HepG2 (cell line): ENCODE measurements at regions not wholly inside any gene's neighbourhood (a gene's known extent, or its start where the extent isn't known, plus 50 kb on each side); places are given as distances from the start of the nearest gene placed in this dataset.

Source experiments
- ATAC-seq: fragments of 200-7000 bp; cut with Tn5 transposase; 3 replicates; pipeline ENCODE4 v1.9.1; 2020; ENCODE audit warnings: mild to moderate bottlenecking, moderate library complexity
- BruUV-seq: library from RNA; stranded (reverse); fragments of 400-500 nt; replicated peaks from 2 replicates; lab custom pipeline; 2021; lab: Mats Ljungman, UMichigan
- CTCF ChIA-PET: fragments of 300-600 bp; formaldehyde crosslinking; extraction: SDS; loops from one replicate; lab custom pipeline; 2021; ENCODE audit warnings: low total read pairs, inconsistent platforms, low intra/inter-chr PET ratio; lab: Yijun Ruan, JAX
- POLR2A ChIA-PET: fragments of 350-600 bp; sonication (Branson Sonifier 250); formaldehyde crosslinking; loops from one replicate; lab custom pipeline; 2020; ENCODE audit warnings: antibody characterized with exemption, inconsistent platforms; lab: Yijun Ruan, JAX
- DNase-seq: peaks from one replicate; pipeline ENCODE4 v3.0.0-alpha.2; 2015; ENCODE audit warnings: low spot score
- FAIRE-seq: peaks from 3 replicates; lab custom pipeline; 2011; peaks lifted over from hg19 to GRCh38; lab: Jason Lieb, UNC
- H2AFZ ChIP-seq: one replicate; pipeline ENCODE4 v1.6.1; 2011; ENCODE audit warnings: low read length, inconsistent platforms
- H3K27ac ChIP-seq: fragments of 300-600 bp; 3 replicates; pipeline ENCODE4 v1.8.0; 2011; ENCODE audit warnings: mixed run types, mild to moderate bottlenecking, mixed read lengths, low read length, inconsistent platforms; ENCODE audit not compliant: insufficient read depth; ENCODE audit errors: extremely low read length
- H3K27me3 ChIP-seq, 2 experiments: fragments of 200-600 bp in 1 of 2; 2 replicates in 1 of 2; 3 replicates in 1 of 2; pipeline versions ENCODE4 v1.6.0 to v1.8.0; 2011; ENCODE audit warnings: low read length in 2 of 2, mild to moderate bottlenecking in 2 of 2, moderate library complexity in 2 of 2, inconsistent platforms in 1 of 2; ENCODE audit not compliant: insufficient read depth in 2 of 2, control insufficient read depth in 1 of 2
- H3K36me3 ChIP-seq, 2 experiments: fragments of 200-600 bp in 1 of 2; replicated peaks in 1 of 2; 2 replicates in 1 of 2; 3 replicates in 1 of 2; pipeline versions ENCODE4 v1.5.1 to v1.8.0; 2011; ENCODE audit warnings: low read length in 2 of 2, inconsistent platforms in 1 of 2; ENCODE audit not compliant: insufficient read depth in 2 of 2, control insufficient read depth in 1 of 2
- H3K4me1 ChIP-seq: 2 replicates; pipeline ENCODE4 v1.5.1; 2012; ENCODE audit warnings: low read length, inconsistent platforms; ENCODE audit not compliant: insufficient read depth
- H3K4me2 ChIP-seq: 2 replicates; pipeline ENCODE4 v1.6.0; 2011; ENCODE audit warnings: low read depth, low read length, inconsistent platforms
- H3K4me3 ChIP-seq, 3 experiments: fragments of 200-600 bp in 1 of 3; sonication (generic), shearing (Covaris generic) in 1 of 3; replicated peaks in 1 of 3; 2 replicates each; pipeline ENCODE4 v1.5.1; 2011 to 2016; ENCODE audit warnings: low read length in 3 of 3, inconsistent platforms in 2 of 3, low read depth in 2 of 3, mild to moderate bottlenecking in 2 of 3, control low read depth in 1 of 3, mixed read lengths in 1 of 3; ENCODE audit not compliant: insufficient read depth in 1 of 3
- H3K79me2 ChIP-seq: one replicate; pipeline ENCODE4 v1.6.1; 2011; ENCODE audit warnings: low read length, inconsistent platforms; ENCODE audit not compliant: insufficient read depth
- H3K9ac ChIP-seq: 2 replicates; pipeline ENCODE4 v1.6.0; 2011; ENCODE audit warnings: mild to moderate bottlenecking, low read depth, low read length, inconsistent platforms; ENCODE audit not compliant: insufficient read depth
- H3K9me3 ChIP-seq: 2 replicates; pipeline ENCODE4 v1.5.1; 2012; ENCODE audit warnings: mild to moderate bottlenecking, low read length
- H4K20me1 ChIP-seq: 2 replicates; pipeline ENCODE4 v1.6.0; 2011; ENCODE audit warnings: inconsistent platforms, mild to moderate bottlenecking, low read length, moderate library complexity; ENCODE audit not compliant: insufficient read depth
- HMGA1 ChIP-seq: sonication (generic); formaldehyde crosslinking; conservative IDR thresholded peaks from 2 replicates; pipeline ENCODE4 v1.4.0; 2020; ENCODE audit warnings: missing genetic modification reagents
- MIER3 ChIP-seq: IDR thresholded peaks from 2 replicates; pipeline ENCODE4 v1.6.1; 2016; ENCODE audit warnings: missing compliant biosample characterization, borderline replicate concordance
- MTF2 ChIP-seq: sonication (generic); formaldehyde crosslinking; IDR thresholded peaks from 2 replicates; pipeline ENCODE4 v1.5.0; 2020; ENCODE audit warnings: missing genetic modification reagents, borderline replicate concordance
- RNF2 ChIP-seq: fragments of 450-650 bp; conservative IDR thresholded peaks from 2 replicates; pipeline ENCODE4 v1.6.1; 2016; ENCODE audit warnings: low read depth
- ZNF253 ChIP-seq: sonication (generic); formaldehyde crosslinking; IDR thresholded peaks from 2 replicates; pipeline ENCODE4 v1.8.0; 2022; ENCODE audit warnings: mild to moderate bottlenecking, missing genetic modification reagents, borderline replicate concordance
- ZNF264 ChIP-seq: sonication (generic); formaldehyde crosslinking; IDR thresholded peaks from 2 replicates; pipeline ENCODE4 v1.4.0; 2020; ENCODE audit warnings: missing genetic modification reagents
- ZNF709 ChIP-seq: sonication (generic); formaldehyde crosslinking; IDR thresholded peaks from 2 replicates; pipeline ENCODE4 v1.5.0; 2020; ENCODE audit warnings: mild to moderate bottlenecking, missing genetic modification reagents
- ZSCAN20 ChIP-seq: sonication (generic); formaldehyde crosslinking; IDR thresholded peaks from 2 replicates; pipeline ENCODE4 v1.4.0; 2020; ENCODE audit warnings: missing genetic modification reagents, mild to moderate bottlenecking, borderline replicate concordance
- in situ Hi-C: cut with HindIII; loops from 2 replicates; pipeline ENCODE4 v1.10.0; 2017; ENCODE audit warnings: low pct_unique_long_range_greater_than_20kb; ENCODE audit not compliant: extremely low pct_ligation_motif_present
- intact Hi-C: fragments of 100-400 bp; cut with micrococcal nuclease; formaldehyde crosslinking; loops from one replicate; pipeline ENCODE4 v1.10.0; 2022; ENCODE audit not compliant: unreplicated experiment
- TF ChIP-seq, protein P1 (sequence below): sonication (generic); formaldehyde crosslinking; IDR thresholded peaks from 2 replicates; pipeline ENCODE4 v1.8.1; 2023; ENCODE audit warnings: mild to moderate bottlenecking, inconsistent platforms, moderate library complexity, missing genetic modification reagents, borderline replicate concordance
- TF ChIP-seq, protein P2 (sequence below): sonication (generic); formaldehyde crosslinking; IDR thresholded peaks from 2 replicates; pipeline ENCODE4 v1.5.0; 2020; ENCODE audit warnings: mild to moderate bottlenecking, missing genetic modification reagents, borderline replicate concordance

DNA sequence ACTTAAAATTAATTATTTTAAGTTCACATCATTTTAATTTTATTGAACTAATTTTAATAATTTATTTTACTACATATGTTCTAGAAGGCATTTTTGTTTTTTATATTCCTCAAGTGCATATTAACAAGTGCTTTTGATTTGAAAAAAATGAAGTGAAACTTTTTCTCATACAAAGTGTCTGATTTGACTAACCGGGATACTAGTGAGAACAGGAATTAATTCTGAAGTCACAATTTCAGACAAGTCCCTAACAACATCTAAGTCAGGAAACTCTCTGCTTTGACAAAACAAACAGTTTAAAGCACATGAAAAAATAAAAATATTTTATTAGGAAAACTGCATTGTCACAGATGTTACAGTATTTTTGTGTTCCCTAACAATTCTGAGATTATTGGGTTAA, 1166.3 kb upstream of the CITED2 start (continued):
- TF ChIP-seq, protein P1, sequence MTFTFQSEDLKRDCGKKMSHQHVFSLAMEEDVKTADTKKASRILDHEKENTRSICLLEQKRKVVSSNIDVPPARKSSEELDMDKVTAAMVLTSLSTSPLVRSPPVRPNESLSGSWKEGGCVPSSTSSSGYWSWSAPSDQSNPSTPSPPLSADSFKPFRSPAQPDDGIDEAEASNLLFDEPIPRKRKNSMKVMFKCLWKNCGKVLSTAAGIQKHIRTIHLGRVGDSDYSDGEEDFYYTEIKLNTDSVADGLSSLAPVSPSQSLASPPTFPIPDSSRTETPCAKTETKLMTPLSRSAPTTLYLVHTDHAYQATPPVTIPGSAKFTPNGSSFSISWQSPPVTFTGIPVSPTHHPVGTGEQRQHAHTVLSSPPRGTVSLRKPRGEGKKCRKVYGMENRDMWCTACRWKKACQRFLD, result no peak
- TF ChIP-seq RNF2, result no peak
- no peak for TF ChIP-seq ZNF253 (CRISPR knock-in tag)
- TF ChIP-seq MIER3 (CRISPR knock-in tag), result no peak
- no peak for TF ChIP-seq ZSCAN20
- TF ChIP-seq HMGA1 (CRISPR knock-in tag), result no peak
- TF ChIP-seq, protein P2, sequence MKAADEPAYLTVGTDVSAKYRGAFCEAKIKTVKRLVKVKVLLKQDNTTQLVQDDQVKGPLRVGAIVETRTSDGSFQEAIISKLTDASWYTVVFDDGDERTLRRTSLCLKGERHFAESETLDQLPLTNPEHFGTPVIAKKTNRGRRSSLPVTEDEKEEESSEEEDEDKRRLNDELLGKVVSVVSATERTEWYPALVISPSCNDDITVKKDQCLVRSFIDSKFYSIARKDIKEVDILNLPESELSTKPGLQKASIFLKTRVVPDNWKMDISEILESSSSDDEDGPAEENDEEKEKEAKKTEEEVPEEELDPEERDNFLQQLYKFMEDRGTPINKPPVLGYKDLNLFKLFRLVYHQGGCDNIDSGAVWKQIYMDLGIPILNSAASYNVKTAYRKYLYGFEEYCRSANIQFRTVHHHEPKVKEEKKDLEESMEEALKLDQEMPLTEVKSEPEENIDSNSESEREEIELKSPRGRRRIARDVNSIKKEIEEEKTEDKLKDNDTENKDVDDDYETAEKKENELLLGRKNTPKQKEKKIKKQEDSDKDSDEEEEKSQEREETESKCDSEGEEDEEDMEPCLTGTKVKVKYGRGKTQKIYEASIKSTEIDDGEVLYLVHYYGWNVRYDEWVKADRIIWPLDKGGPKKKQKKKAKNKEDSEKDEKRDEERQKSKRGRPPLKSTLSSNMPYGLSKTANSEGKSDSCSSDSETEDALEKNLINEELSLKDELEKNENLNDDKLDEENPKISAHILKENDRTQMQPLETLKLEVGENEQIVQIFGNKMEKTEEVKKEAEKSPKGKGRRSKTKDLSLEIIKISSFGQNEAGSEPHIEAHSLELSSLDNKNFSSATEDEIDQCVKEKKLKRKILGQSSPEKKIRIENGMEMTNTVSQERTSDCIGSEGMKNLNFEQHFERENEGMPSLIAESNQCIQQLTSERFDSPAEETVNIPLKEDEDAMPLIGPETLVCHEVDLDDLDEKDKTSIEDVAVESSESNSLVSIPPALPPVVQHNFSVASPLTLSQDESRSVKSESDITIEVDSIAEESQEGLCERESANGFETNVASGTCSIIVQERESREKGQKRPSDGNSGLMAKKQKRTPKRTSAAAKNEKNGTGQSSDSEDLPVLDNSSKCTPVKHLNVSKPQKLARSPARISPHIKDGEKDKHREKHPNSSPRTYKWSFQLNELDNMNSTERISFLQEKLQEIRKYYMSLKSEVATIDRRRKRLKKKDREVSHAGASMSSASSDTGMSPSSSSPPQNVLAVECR, result no peak
- TF ChIP-seq, all 625 proteins: peak for 0

DNA sequence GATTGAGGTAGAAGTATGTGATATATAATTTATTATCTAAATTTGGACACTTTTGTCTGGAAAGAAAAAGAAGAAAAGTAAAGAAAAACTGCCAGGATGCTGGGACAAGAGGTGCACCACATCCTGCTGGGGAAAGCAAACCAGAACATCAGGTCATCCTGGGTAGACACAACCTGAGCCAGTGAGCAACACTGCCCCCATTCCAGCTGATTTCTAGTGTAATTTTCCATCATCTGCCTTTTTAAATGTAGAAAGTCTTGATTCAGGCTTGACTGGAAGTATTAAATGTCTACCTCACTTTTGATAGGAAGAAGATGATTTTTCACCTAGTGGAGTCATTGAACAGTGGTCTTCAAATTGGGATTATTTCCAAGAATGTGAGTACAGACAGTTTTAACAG, 1164.5 kb upstream of the CITED2 start:
- FAIRE-seq (no peak), DNase-seq (no peak), ATAC-seq (no peak)
- Histone ChIP-seq H3K4me1 (no peaks in the 10 kb centered on the region), H4K20me1 (no peaks in the 10 kb centered on the region), H3K27me3 (no peaks in the 10 kb centered on the region), H3K27ac (no peak overlapping the region), H2AFZ (no peak overlapping the region), H3K9me3 (peaks cover 71% of the 10 kb centered on the region), H3K9ac (no peak overlapping the region), H3K4me2 (no peak overlapping the region), H3K79me2 (no peaks in the 10 kb centered on the region), H3K36me3 (no peaks in the 10 kb centered on the region), H3K4me3 (no peak overlapping the region)
- CTCF ChIA-PET, result no interaction called here
- in situ Hi-C loops, result no loop called here
- TF ChIP-seq MTF2 (CRISPR knock-in tag) (no peak), ZNF264 (CRISPR knock-in tag) (no peak), ZNF709 (no peak)
- intact Hi-C loops, result no loop called here
- BruUV-seq, result no TSS peak
- POLR2A ChIA-PET, result no interaction called here
